Naive thymus-derived CD4-positive, alpha-beta T cell (primary cell): ENCODE measurements at regions not wholly inside any gene's neighbourhood (a gene's known extent, or its start where the extent isn't known, plus 50 kb on each side); places are given as distances from the start of the nearest gene placed in this dataset.

ENCODE experiments used
- ATAC-seq: fragments of 150-1000 bp; cut with Tn5 transposase; 2 replicates; pipeline ENCODE4 v1.10.0; 2021; ENCODE audit warnings: mild to moderate bottlenecking, moderate library complexity
- CTCF ChIA-PET: fragments of 350-600 bp; sonication (Branson Sonifier 250); formaldehyde crosslinking; loops from one replicate; lab custom pipeline; 2021; ENCODE audit warnings: antibody characterized with exemption; lab: Charles Lee
- POLR2A ChIA-PET: fragments of 350-600 bp; sonication (Branson Sonifier 250); formaldehyde crosslinking; loops from one replicate; lab custom pipeline; 2021; ENCODE audit warnings: antibody characterized with exemption, inconsistent platforms; lab: Charles Lee
- DNase-seq, 9 donors: peaks; one replicate each; pipeline versions ENCODE4 v3.0.0 to v3.0.0-alpha.2; 2020 to 2022; ENCODE audit warnings: mixed read lengths in 1 of 9
- H3K27ac ChIP-seq: one replicate; pipeline ENCODE4 v1.7.0; 2013; ENCODE audit warnings: mild to moderate bottlenecking, low read depth, low read length, moderate library complexity
- H3K27me3 ChIP-seq, 2 donors: one replicate each; pipeline ENCODE4 v1.7.0; 2013; ENCODE audit warnings: low read length in 2 of 2, mild to moderate bottlenecking in 2 of 2, moderate library complexity in 2 of 2; ENCODE audit not compliant: control insufficient read depth in 2 of 2, insufficient read depth in 2 of 2
- H3K36me3 ChIP-seq, 3 experiments: 1 replicate in 2 of 3; 2 replicates in 1 of 3; pipeline ENCODE4 v1.7.0; 2013; ENCODE audit warnings: low read length in 3 of 3, mild to moderate bottlenecking in 3 of 3, moderate library complexity in 1 of 3; ENCODE audit not compliant: insufficient read depth in 3 of 3, control insufficient read depth in 2 of 3
- H3K4me1 ChIP-seq, 2 donors: one replicate each; pipeline ENCODE4 v1.7.0; 2013; ENCODE audit warnings: low read length in 2 of 2, mild to moderate bottlenecking in 2 of 2, moderate library complexity in 1 of 2; ENCODE audit not compliant: control insufficient read depth in 2 of 2, insufficient read depth in 2 of 2
- H3K4me3 ChIP-seq: 2 replicates; pipeline ENCODE4 v1.7.0; 2013; ENCODE audit warnings: mild to moderate bottlenecking, low read length
- H3K9me3 ChIP-seq, 3 experiments: 1 replicate in 2 of 3; 2 replicates in 1 of 3; pipeline ENCODE4 v1.7.0; 2013; ENCODE audit warnings: low read length in 3 of 3; ENCODE audit not compliant: control insufficient read depth in 2 of 3
- H3K27ac Mint-ChIP-seq, 9 donors: one replicate each; pipeline ENCODE4 v1.8.0; 2020 to 2022; ENCODE audit warnings: mixed read lengths in 9 of 9, mild to moderate bottlenecking in 8 of 9, moderate library complexity in 5 of 9, inconsistent platforms in 2 of 9
- H3K27me3 Mint-ChIP-seq, 5 donors: one replicate each; pipeline ENCODE4 v1.8.0; 2021 to 2022; ENCODE audit warnings: mixed read lengths in 5 of 5, mild to moderate bottlenecking in 1 of 5
- H3K36me3 Mint-ChIP-seq, 5 donors: one replicate each; pipeline ENCODE4 v1.8.0; 2020 to 2022; ENCODE audit warnings: mixed read lengths in 5 of 5, mild to moderate bottlenecking in 3 of 5, inconsistent platforms in 1 of 5
- H3K4me1 Mint-ChIP-seq, 7 donors: one replicate each; pipeline ENCODE4 v1.8.0; 2020 to 2022; ENCODE audit warnings: mixed read lengths in 7 of 7, mild to moderate bottlenecking in 3 of 7, inconsistent platforms in 1 of 7
- H3K4me3 Mint-ChIP-seq, 10 donors: one replicate each; pipeline ENCODE4 v1.8.0; 2020 to 2022; ENCODE audit warnings: mild to moderate bottlenecking in 10 of 10, mixed read lengths in 10 of 10, moderate library complexity in 6 of 10, inconsistent platforms in 2 of 10
- H3K9me3 Mint-ChIP-seq, 11 donors: one replicate each; pipeline ENCODE4 v1.8.0; 2020 to 2022; ENCODE audit warnings: mixed read lengths in 11 of 11, mild to moderate bottlenecking in 4 of 11, inconsistent platforms in 1 of 11, moderate library complexity in 1 of 11
- intact Hi-C, 2 donors: fragments of 100-400 bp; cut with micrococcal nuclease; formaldehyde crosslinking; loops; one replicate each; pipeline ENCODE4 v1.15.1; 2023

DNA sequence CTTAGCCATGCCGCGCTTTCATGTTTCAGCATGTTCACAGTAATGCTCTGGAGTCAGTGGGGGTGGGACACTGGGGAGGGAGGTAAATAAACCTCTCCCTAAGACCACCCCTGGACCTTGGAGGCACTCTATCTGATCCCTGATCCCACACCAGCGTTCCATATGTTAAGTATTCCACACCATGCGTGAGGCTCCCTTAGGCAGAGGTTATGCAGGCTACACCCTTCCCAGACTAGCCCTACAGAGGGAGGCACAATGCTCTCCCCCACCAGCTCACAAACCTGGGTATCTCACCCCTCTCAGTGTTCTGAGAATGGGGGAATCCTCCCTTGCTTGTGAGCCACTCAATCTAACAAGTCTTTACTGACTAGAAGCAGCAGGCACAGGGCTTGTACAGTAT lies 1610.4 kb upstream of the ZEB2 start:
- Mint-ChIP-seq H3K27ac (no peak overlapping the region), H3K27me3 (no peaks in the 10 kb centered on the region), H3K36me3 (no peaks in the 10 kb centered on the region), H3K9me3 (peaks cover 0 to 17% (median 4%) of the 10 kb centered on the region in 11 donors), H3K4me3 (no peak overlapping the region), H3K4me1 (no peaks in the 10 kb centered on the region)
- no peak overlapping the region for H3K27ac ChIP-seq
- CTCF ChIA-PET: no interaction called here
- no peak for DNase-seq
- no peaks in the 10 kb centered on the region for H3K27me3 ChIP-seq
- no peaks in the 10 kb centered on the region for H3K36me3 ChIP-seq
- intact Hi-C loops: no loop called here
- no peaks in the 10 kb centered on the region for H3K4me1 ChIP-seq
- H3K4me3 ChIP-seq: no peak overlapping the region
- POLR2A ChIA-PET: no interaction called here
- H3K9me3 ChIP-seq: no peaks in the 10 kb centered on the region
- no peak for ATAC-seq

DNA sequence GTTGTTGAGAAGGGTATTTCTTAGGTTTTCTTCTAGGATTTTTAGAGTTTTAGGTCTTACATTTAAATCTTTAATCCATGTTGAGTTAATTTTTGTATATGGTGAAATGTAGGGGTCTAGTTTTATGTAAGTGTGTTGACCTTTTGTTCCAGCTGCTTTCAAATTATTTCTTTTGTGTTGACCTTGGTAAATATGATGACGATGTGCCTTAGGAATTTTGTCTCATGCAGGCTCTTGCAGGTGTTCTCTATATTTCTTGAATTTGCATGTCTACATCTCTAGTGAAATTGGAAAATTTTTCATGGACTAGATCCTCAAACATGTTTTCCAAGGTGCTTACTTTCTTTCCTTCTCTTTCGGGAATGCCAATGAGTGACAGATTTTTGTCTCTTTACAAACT lies 1609.3 kb upstream of the ZEB2 start:
- Histone ChIP-seq H3K9me3 (no peaks in the 10 kb centered on the region), H3K27me3 (no peaks in the 10 kb centered on the region), H3K36me3 (no peaks in the 10 kb centered on the region), H3K4me1 (no peaks in the 10 kb centered on the region), H3K27ac (no peak overlapping the region), H3K4me3 (no peak overlapping the region)
- ATAC-seq: no peak
- H3K4me3 Mint-ChIP-seq: no peak overlapping the region
- no peaks in the 10 kb centered on the region for H3K4me1 Mint-ChIP-seq
- ChIA-PET POLR2A (no interaction called here), CTCF (no interaction called here)
- no peak for DNase-seq
- H3K9me3 Mint-ChIP-seq: peaks cover 0 to 17% (median 4%) of the 10 kb centered on the region in 11 donors
- intact Hi-C loops: no loop called here
- H3K27me3 Mint-ChIP-seq: no peaks in the 10 kb centered on the region
- no peak overlapping the region for H3K27ac Mint-ChIP-seq
- no peaks in the 10 kb centered on the region for H3K36me3 Mint-ChIP-seq

DNA sequence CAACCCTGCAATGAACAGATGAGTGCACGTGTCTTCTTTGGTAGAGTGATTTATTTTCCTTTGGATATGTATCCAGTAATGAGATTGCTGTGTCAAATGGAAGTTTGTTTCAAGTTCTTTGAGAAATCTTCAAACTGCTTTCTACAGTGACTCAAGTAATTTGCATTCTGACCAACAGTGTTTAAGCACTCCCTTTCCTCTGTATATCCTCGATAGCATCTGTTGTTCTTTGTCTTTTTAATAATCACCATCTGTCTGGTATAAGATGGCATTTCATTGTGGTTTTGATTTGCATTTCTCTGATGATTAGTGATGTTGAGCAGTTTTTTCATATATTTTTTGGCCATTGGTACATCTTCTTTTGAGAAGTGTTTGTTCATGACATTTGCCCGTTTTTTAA lies 1608.3 kb upstream of the ZEB2 start:
- Histone ChIP-seq H3K4me3 (no peak overlapping the region), H3K27me3 (no peaks in the 10 kb centered on the region), H3K36me3 (no peaks in the 10 kb centered on the region), H3K27ac (no peak overlapping the region), H3K9me3 (no peaks in the 10 kb centered on the region), H3K4me1 (no peaks in the 10 kb centered on the region)
- H3K36me3 Mint-ChIP-seq: no peaks in the 10 kb centered on the region
- ChIA-PET CTCF (no interaction called here), POLR2A (no interaction called here)
- no peak overlapping the region for H3K27ac Mint-ChIP-seq
- ATAC-seq: no peak
- no peak overlapping the region for H3K4me3 Mint-ChIP-seq
- no peaks in the 10 kb centered on the region for H3K4me1 Mint-ChIP-seq
- DNase-seq: no peak
- H3K27me3 Mint-ChIP-seq: no peaks in the 10 kb centered on the region
- intact Hi-C loops: no loop called here
- peaks cover 0 to 16% (median 4%) of the 10 kb centered on the region in 11 donors for H3K9me3 Mint-ChIP-seq

DNA sequence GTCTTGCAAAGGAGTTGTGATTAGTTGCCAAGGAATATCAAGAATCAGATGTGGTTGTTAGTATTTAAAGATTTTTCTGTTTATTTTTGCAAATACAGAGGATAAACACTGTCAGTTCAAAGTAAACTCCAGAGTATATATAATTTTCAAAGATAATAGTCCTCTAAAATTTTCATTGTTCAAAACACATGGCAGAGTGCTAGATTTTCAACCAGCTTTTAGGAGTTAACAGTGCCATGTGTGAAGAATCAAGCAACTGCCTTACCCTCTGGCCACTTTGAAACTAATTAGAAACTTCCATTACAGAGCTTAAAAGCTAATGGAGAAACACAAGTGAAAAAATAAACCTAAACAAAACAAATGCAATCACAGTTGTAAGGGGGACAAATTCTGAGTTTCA lies 1605.6 kb upstream of the ZEB2 start:
- no peaks in the 10 kb centered on the region for H3K36me3 Mint-ChIP-seq
- no peaks in the 10 kb centered on the region for H3K9me3 ChIP-seq
- ChIA-PET CTCF (no interaction called here), POLR2A (no interaction called here)
- no peak for ATAC-seq
- H3K27me3 Mint-ChIP-seq: no peaks in the 10 kb centered on the region
- H3K4me1 ChIP-seq: no peaks in the 10 kb centered on the region
- no peak overlapping the region for H3K27ac Mint-ChIP-seq
- H3K27me3 ChIP-seq: no peaks in the 10 kb centered on the region
- intact Hi-C loops: no loop called here
- no peak for DNase-seq
- H3K27ac ChIP-seq: no peak overlapping the region
- no peak overlapping the region for H3K4me3 ChIP-seq
- no peak overlapping the region for H3K4me3 Mint-ChIP-seq
- H3K4me1 Mint-ChIP-seq: no peaks in the 10 kb centered on the region
- peaks cover 0 to 7% (median 0%) of the 10 kb centered on the region in 11 donors for H3K9me3 Mint-ChIP-seq
- H3K36me3 ChIP-seq: no peaks in the 10 kb centered on the region

DNA sequence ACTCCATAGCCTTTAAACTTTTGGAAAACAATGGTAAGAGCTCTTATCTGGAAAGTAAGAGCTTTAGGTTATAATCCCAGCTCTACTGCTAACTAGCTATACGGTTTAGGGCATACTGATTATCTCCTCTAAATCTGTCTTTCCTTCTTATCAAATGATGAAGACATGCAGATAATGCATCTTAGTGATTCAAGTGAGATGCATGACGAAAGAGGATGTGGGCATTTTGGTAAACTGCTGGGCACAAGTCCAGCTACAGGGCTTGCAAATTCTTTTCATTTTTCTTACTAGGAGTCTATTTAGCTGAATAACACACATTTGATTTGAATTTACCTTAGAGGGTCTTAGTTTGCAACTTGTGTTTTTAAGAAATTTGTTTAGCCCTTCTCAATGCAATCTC lies 1604.8 kb upstream of the ZEB2 start:
- intact Hi-C loops: no loop called here
- peaks cover 0 to 6% (median 0%) of the 10 kb centered on the region in 11 donors for H3K9me3 Mint-ChIP-seq
- CTCF ChIA-PET: no interaction called here

DNA sequence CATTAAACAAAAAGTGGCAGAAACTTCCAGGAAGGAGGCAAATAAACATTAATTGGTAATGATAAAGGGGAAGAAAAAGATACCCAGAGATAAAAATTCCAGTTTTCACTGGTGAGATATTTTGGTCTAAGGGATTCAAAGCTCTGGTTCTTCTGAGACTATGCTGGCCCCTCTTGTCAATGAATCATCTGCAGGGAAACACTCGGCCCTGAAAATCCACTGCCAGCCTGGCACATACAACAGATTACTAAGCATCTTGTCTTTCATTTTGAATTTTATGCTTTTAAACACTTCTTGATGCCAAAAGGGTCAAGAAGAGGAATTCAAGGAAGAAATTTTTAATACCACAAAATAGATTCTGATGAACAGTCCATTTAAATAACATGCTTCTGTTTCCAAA lies 1603.8 kb upstream of the ZEB2 start:
- no peak overlapping the region for H3K27ac ChIP-seq
- ATAC-seq (no peak), DNase-seq (no peak)
- H3K9me3 ChIP-seq: no peaks in the 10 kb centered on the region
- H3K36me3 ChIP-seq: no peaks in the 10 kb centered on the region
- H3K4me3 ChIP-seq: no peak overlapping the region
- intact Hi-C loops: no loop called here
- Mint-ChIP-seq H3K4me1 (no peaks in the 10 kb centered on the region), H3K36me3 (no peaks in the 10 kb centered on the region), H3K4me3 (no peak overlapping the region), H3K27me3 (no peaks in the 10 kb centered on the region), H3K27ac (no peak overlapping the region), H3K9me3 (peaks cover 0 to 6% (median 0%) of the 10 kb centered on the region in 11 donors)
- ChIA-PET POLR2A (no interaction called here), CTCF (no interaction called here)
- H3K27me3 ChIP-seq: no peaks in the 10 kb centered on the region
- H3K4me1 ChIP-seq: no peaks in the 10 kb centered on the region

More for the DNA sequence above, 1604.8 kb upstream of the ZEB2 start:
- Mint-ChIP-seq H3K27me3 (no peaks in the 10 kb centered on the region), H3K4me3 (no peak overlapping the region), H3K36me3 (no peaks in the 10 kb centered on the region), H3K27ac (no peak overlapping the region), H3K4me1 (no peaks in the 10 kb centered on the region)
- H3K36me3 ChIP-seq: no peaks in the 10 kb centered on the region
- POLR2A ChIA-PET: no interaction called here
- H3K4me1 ChIP-seq: no peaks in the 10 kb centered on the region
- no peaks in the 10 kb centered on the region for H3K27me3 ChIP-seq
- DNase-seq (no peak), ATAC-seq (peak; percentile 46)
- H3K9me3 ChIP-seq: no peaks in the 10 kb centered on the region
- no peak overlapping the region for H3K4me3 ChIP-seq
- no peak overlapping the region for H3K27ac ChIP-seq

DNA sequence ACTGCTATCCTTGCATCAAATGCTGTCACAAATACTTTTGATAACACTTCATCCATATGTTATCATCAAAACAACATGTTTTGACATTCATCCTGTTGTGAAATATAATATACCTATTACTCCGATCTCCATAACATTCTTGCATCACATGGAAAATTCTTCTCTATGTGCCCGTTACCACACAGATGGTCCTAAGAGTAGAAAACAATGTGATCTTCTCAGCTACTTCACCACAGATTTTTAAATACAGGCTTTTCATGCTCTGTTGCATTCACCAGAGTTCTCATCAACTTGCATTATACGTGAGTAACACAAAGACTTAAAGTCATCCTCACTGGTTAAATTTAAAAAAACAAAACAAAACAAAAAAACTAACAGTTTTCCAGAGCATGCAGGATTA lies 1603.3 kb upstream of the ZEB2 start:
- no peaks in the 10 kb centered on the region for H3K27me3 ChIP-seq
- peaks cover 0 to 4% (median 0%) of the 10 kb centered on the region in 11 donors for H3K9me3 Mint-ChIP-seq
- H3K4me1 Mint-ChIP-seq: no peaks in the 10 kb centered on the region
- H3K27ac ChIP-seq: no peak overlapping the region
- no peak overlapping the region for H3K4me3 Mint-ChIP-seq
- H3K4me1 ChIP-seq: no peaks in the 10 kb centered on the region
- ChIA-PET CTCF (no interaction called here), POLR2A (no interaction called here)
- no peak for ATAC-seq
- DNase-seq: no peak
- no peaks in the 10 kb centered on the region for H3K9me3 ChIP-seq
- H3K27ac Mint-ChIP-seq: no peak overlapping the region
- H3K4me3 ChIP-seq: no peak overlapping the region
- no peaks in the 10 kb centered on the region for H3K36me3 Mint-ChIP-seq
- H3K27me3 Mint-ChIP-seq: no peaks in the 10 kb centered on the region
- H3K36me3 ChIP-seq: no peaks in the 10 kb centered on the region
- intact Hi-C loops: no loop called here
